Esophagus squamous epithelium (tissue), 5 donors: ENCODE measurements at regions not wholly inside any gene's neighbourhood (a gene's known extent, or its start where the extent isn't known, plus 50 kb on each side); places are given as distances from the start of the nearest gene placed in this dataset.

Experiments
- DNase-seq: peaks from one replicate; lab custom pipeline; 2025; lab: John Stamatoyannopoulos, UW
- H3K27ac ChIP-seq, 4 donors: fragments of 200-600 bp; sonication (generic); one replicate each; pipeline ENCODE4 v1.5.1; 2016 to 2019; ENCODE audit warnings: mild to moderate bottlenecking in 1 of 4
- H3K27me3 ChIP-seq, 4 donors: fragments of 200-600 bp; sonication (generic); 1 replicate in 3 of 4; 2 replicates in 1 of 4; pipeline versions ENCODE4 v1.5.1 to v1.6.0; 2017 to 2021; ENCODE audit warnings: antibody characterized with exemption in 1 of 4
- H3K36me3 ChIP-seq, 3 donors: fragments of 200-600 bp; sonication (generic); one replicate each; pipeline ENCODE4 v1.5.1; 2016 to 2019
- H3K4me1 ChIP-seq, 3 donors: fragments of 200-600 bp; sonication (generic); one replicate each; pipeline ENCODE4 v1.5.1; 2017 to 2019
- H3K4me3 ChIP-seq, 4 donors: fragments of 200-600 bp; sonication (generic); 1 replicate in 3 of 4; 2 replicates in 1 of 4; pipeline ENCODE4 v1.5.1; 2016 to 2019; ENCODE audit warnings: mild to moderate bottlenecking in 2 of 4, moderate library complexity in 1 of 4
- H3K9me3 ChIP-seq, 3 donors: fragments of 200-600 bp; sonication (generic); one replicate each; pipeline ENCODE4 v1.5.1; 2016 to 2019
- CTCF ChIP-seq, 6 experiments: fragments of 450-650 bp in 4 of 6; fragments of 200-600 bp in 2 of 6; sonication (generic) in 2 of 6; IDR thresholded peaks; one replicate each; pipeline ENCODE4 v1.5.1; 2016 to 2019; ENCODE audit warnings: antibody characterized with exemption in 6 of 6, mild to moderate bottlenecking in 4 of 6, moderate library complexity in 4 of 6
- POLR2A ChIP-seq, 4 donors: fragments of 450-650 bp; IDR thresholded peaks; one replicate each; pipeline ENCODE4 v1.6.1; 2017; ENCODE audit warnings: antibody characterized with exemption in 4 of 4, mild to moderate bottlenecking in 4 of 4, moderate library complexity in 3 of 4
- WGBS, 2 donors: methylation state at CpG; one replicate each; pipeline ENCODE4 v1.1.5; 2018; 5-methylcytosine and 5-hydroxymethylcytosine counted together
- intact Hi-C: fragments of 100-400 bp; cut with DNase I; formaldehyde crosslinking; loops from one replicate; pipeline ENCODE4 v1.15.0; 2022
- donor health status: DM: yes; HTN: yes; CAD: no.

- WGBS, 2 donors = 82 to 92% methylated on average over 6 to 14 of the region's 14 CpGs
- TF ChIP-seq POLR2A (IDR thresholded peaks at IDR 0.05) = no peak
- TF ChIP-seq CTCF (IDR thresholded peaks at IDR 0.05) = no peak
- Histone ChIP-seq H3K4me1 (peaks cover 0 to 42% (median 10%) of the 10 kb centered on the region in 3 donors), H3K9me3 (no peaks in the 10 kb centered on the region), H3K36me3 (no peaks in the 10 kb centered on the region), H3K27ac (no peak overlapping the region), H3K4me3 (no peak overlapping the region), H3K27me3 (peaks cover 0 to 63% (median 0%) of the 10 kb centered on the region in 4 donors)
- intact Hi-C loops = no loop called here
- DNase-seq = no peak
These were observed 65.8 kb upstream of the CIBAR2 start for GRCh38 chr16:85178006-85178591.

- intact Hi-C loops = no loop called here
- Histone ChIP-seq H3K27ac (no peak overlapping the region), H3K27me3 (peaks cover 0 to 65% (median 0%) of the 10 kb centered on the region in 4 donors), H3K4me3 (no peak overlapping the region), H3K9me3 (peaks cover 0 to under 1% (median 0%) of the 10 kb centered on the region in 3 donors), H3K36me3 (no peaks in the 10 kb centered on the region), H3K4me1 (peaks cover 0 to 37% (median 10%) of the 10 kb centered on the region in 3 donors)
- DNase-seq = no peak
- 85 to 87% methylated on average over 7 to 10 of the region's 11 CpGs for WGBS, 2 donors
- TF ChIP-seq POLR2A (IDR thresholded peaks at IDR 0.05) (no peak), CTCF (IDR thresholded peaks at IDR 0.05) (no peak)
These were observed 66.3 kb upstream of the CIBAR2 start for GRCh38 chr16:85178596-85178995.

DNA sequence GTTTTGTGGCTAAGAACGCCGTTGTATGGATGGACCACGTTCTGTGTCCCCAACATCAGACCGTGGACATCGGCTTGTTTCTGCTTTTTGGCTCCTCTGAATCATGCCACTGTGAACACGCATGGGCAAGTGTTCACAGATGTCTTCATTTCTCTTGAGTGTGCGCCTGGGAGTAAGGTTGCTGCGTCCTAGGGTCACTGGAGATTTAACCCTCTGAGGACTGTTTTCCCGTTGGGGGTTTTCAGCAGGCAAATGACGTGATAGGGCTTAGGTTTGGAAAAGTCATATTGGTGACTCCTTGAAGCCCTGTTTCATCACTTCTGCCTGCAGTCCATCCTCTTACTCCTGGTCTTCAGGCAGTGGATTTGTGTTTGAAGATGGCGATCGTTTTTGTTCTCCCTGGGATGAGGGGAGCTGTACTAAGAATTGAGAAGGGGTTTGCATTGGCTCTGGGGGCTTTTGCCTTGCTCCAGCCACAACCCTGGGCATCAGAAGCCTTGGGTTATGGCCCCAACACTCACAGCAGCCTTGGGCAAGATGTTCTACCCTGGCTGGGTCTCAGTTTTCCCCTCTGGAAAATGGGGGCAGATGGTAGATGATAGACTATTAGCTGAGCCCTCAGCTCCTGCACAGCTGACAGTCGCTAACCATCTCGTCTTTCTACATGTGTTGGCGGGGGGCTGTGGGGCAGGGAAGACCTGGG is 67.2 kb upstream of the CIBAR2 start:
- Histone ChIP-seq H3K36me3 (peaks cover 0 to 6% (median 0%) of the 10 kb centered on the region in 3 donors), H3K4me1 (peaks cover 0 to 28% (median 6%) of the 10 kb centered on the region in 3 donors), H3K27ac (no peak overlapping the region), H3K9me3 (peaks cover 0 to 9% (median 3%) of the 10 kb centered on the region in 3 donors), H3K4me3 (no peak overlapping the region), H3K27me3 (peaks cover 0 to 65% (median 0%) of the 10 kb centered on the region in 4 donors)
- TF ChIP-seq POLR2A (IDR thresholded peaks at IDR 0.05) (no peak), CTCF (IDR thresholded peaks at IDR 0.05) (no peak)
- WGBS, 2 donors = 63 to 64% methylated on average over 12 of the region's 15 CpGs
- no peak for DNase-seq
- intact Hi-C loops = no loop called here

GRCh38 chr16:85180047-85180826 is 68.0 kb upstream of the CIBAR2 start:
- peaks cover 0 to 65% (median 0%) of the 10 kb centered on the region in 4 donors for H3K27me3 ChIP-seq
- DNase-seq = no peak
- 88 to 100% methylated on average over 2 to 7 of the region's 23 CpGs for WGBS, 2 donors
- H3K27ac ChIP-seq = no peak overlapping the region
- TF ChIP-seq POLR2A (IDR thresholded peaks at IDR 0.05) = no peak
- H3K9me3 ChIP-seq = peaks cover 0 to 17% (median 7%) of the 10 kb centered on the region in 3 donors
- peaks cover 0 to 21% (median 3%) of the 10 kb centered on the region in 3 donors for H3K4me1 ChIP-seq
- H3K4me3 ChIP-seq = no peak overlapping the region
- peaks cover 0 to 7% (median 0%) of the 10 kb centered on the region in 3 donors for H3K36me3 ChIP-seq
- intact Hi-C loops = no loop called here

GRCh38 chr16:85180827-85181738 is 68.8 kb upstream of the CIBAR2 start:
- peaks cover 0 to 12% (median 3%) of the 10 kb centered on the region in 3 donors for H3K4me1 ChIP-seq
- intact Hi-C loops = no loop called here
- peaks cover 0 to 17% (median 7%) of the 10 kb centered on the region in 3 donors for H3K9me3 ChIP-seq
- H3K36me3 ChIP-seq = peaks cover 0 to 7% (median 0%) of the 10 kb centered on the region in 3 donors
- no peak overlapping the region for H3K27ac ChIP-seq
- 82 to 86% methylated on average over 11 to 18 of the region's 30 CpGs for WGBS, 2 donors
- no peak for TF ChIP-seq CTCF (IDR thresholded peaks at IDR 0.05)
- no peak for TF ChIP-seq POLR2A (IDR thresholded peaks at IDR 0.05)
- no peak for DNase-seq
- H3K27me3 ChIP-seq = peaks cover 0 to 62% (median 0%) of the 10 kb centered on the region in 4 donors
- no peak overlapping the region for H3K4me3 ChIP-seq
